PC-3 (cell line): ENCODE measurements at regions not wholly inside any gene's neighbourhood (a gene's known extent, or its start where the extent isn't known, plus 50 kb on each side); places are given as distances from the start of the nearest gene placed in this dataset.

Source experiments
- ATAC-seq: fragments of 200-7000 bp; cut with Tn5 transposase; 2 replicates; pipeline ENCODE4 v1.9.1; 2020; ENCODE audit warnings: mild to moderate bottlenecking, moderate library complexity
- BruUV-seq: library from RNA; stranded (reverse); fragments of 400-500 nt; replicated peaks from 2 replicates; lab custom pipeline; 2021; lab: Mats Ljungman, UMichigan
- CTCF ChIA-PET: fragments of 300-600 bp; sonication (Branson Sonifier 250); formaldehyde crosslinking; loops from one replicate; lab custom pipeline; 2022; ENCODE audit warnings: antibody characterized with exemption; lab: Charles Lee
- POLR2A ChIA-PET: fragments of 300-600 bp; sonication (Branson Sonifier 250); formaldehyde crosslinking; loops from one replicate; lab custom pipeline; 2022; ENCODE audit warnings: antibody characterized with exemption; ENCODE audit not compliant: unreplicated experiment; lab: Charles Lee
- DNase-seq: peaks from one replicate; pipeline ENCODE4 v3.0.0-alpha.2; 2015
- H2AFZ ChIP-seq: fragments of 300-600 bp; sonication (generic); 2 replicates; pipeline ENCODE4 v1.6.0; 2016; ENCODE audit warnings: antibody characterized with exemption, low read length
- H3F3A ChIP-seq: fragments of 300-600 bp; sonication (generic); one replicate; pipeline ENCODE4 v1.6.0; 2017; ENCODE audit warnings: antibody characterized with exemption, low read length, control low read depth, mild to moderate bottlenecking; ENCODE audit not compliant: unreplicated experiment
- H3K27ac ChIP-seq: fragments of 300-600 bp; sonication (generic); 2 replicates; pipeline ENCODE4 v1.5.1; 2016; ENCODE audit warnings: mild to moderate bottlenecking, low read length
- H3K27me3 ChIP-seq: fragments of 300-600 bp; sonication (generic); 2 replicates; pipeline ENCODE4 v1.6.1; 2016; ENCODE audit warnings: low read length, mixed read lengths
- H3K36me3 ChIP-seq: fragments of 300-600 bp; sonication (generic); 2 replicates; pipeline ENCODE4 v1.6.1; 2016; ENCODE audit warnings: low read depth, mixed run types, low read length, mixed read lengths
- H3K4me1 ChIP-seq: fragments of 300-600 bp; sonication (generic); 2 replicates; pipeline ENCODE4 v1.5.1; 2016; ENCODE audit warnings: low read length; ENCODE audit not compliant: insufficient read depth
- H3K4me2 ChIP-seq: fragments of 300-600 bp; sonication (generic); 2 replicates; pipeline ENCODE4 v1.6.0; 2016; ENCODE audit warnings: low read length
- H3K4me3 ChIP-seq: fragments of 300-600 bp; sonication (generic); 2 replicates; pipeline ENCODE4 v1.5.1; 2016; ENCODE audit warnings: mild to moderate bottlenecking, low read length, mixed read lengths
- H3K79me2 ChIP-seq: fragments of 300-600 bp; sonication (generic); 2 replicates; pipeline ENCODE4 v1.6.1; 2017; ENCODE audit warnings: low read length, mixed read lengths
- H3K9ac ChIP-seq: fragments of 300-600 bp; sonication (generic); 2 replicates; pipeline ENCODE4 v1.6.0; 2016; ENCODE audit warnings: mild to moderate bottlenecking, low read length
- H3K9me2 ChIP-seq: fragments of 300-600 bp; sonication (generic); replicated peaks from 2 replicates; pipeline ENCODE4 v1.6.1; 2016; ENCODE audit warnings: mixed run types, low read length, mixed read lengths
- H3K9me3 ChIP-seq: fragments of 300-600 bp; sonication (generic); 2 replicates; pipeline ENCODE4 v1.6.1; 2016; ENCODE audit warnings: low read length, mixed read lengths
- H4K20me1 ChIP-seq: fragments of 300-600 bp; sonication (generic); 2 replicates; pipeline ENCODE4 v1.6.1; 2016; ENCODE audit warnings: low read length, mixed read lengths
- EZH2 ChIP-seq: fragments of 300-600 bp; sonication (generic); IDR thresholded peaks from one replicate; pipeline ENCODE4 v1.6.1; 2017; ENCODE audit warnings: antibody characterized with exemption, mild to moderate bottlenecking, low read length; ENCODE audit not compliant: unreplicated experiment
- EZH2phosphoT487 ChIP-seq: fragments of 300-600 bp; sonication (generic); IDR thresholded peaks from 2 replicates; pipeline ENCODE4 v1.6.1; 2018; ENCODE audit warnings: mild to moderate bottlenecking, antibody characterized with exemption, low read length, borderline replicate concordance
- intact Hi-C: fragments of 100-400 bp; cut with micrococcal nuclease; formaldehyde crosslinking; loops from 2 replicates; pipeline ENCODE4 v1.9.0; 2023
- TF ChIP-seq, protein P1 (sequence below): fragments of 300-600 bp; sonication (generic); conservative IDR thresholded peaks from 2 replicates; pipeline ENCODE4 v1.5.1; 2017; ENCODE audit warnings: antibody characterized with exemption, low read depth, mild to moderate bottlenecking, low read length

DNA sequence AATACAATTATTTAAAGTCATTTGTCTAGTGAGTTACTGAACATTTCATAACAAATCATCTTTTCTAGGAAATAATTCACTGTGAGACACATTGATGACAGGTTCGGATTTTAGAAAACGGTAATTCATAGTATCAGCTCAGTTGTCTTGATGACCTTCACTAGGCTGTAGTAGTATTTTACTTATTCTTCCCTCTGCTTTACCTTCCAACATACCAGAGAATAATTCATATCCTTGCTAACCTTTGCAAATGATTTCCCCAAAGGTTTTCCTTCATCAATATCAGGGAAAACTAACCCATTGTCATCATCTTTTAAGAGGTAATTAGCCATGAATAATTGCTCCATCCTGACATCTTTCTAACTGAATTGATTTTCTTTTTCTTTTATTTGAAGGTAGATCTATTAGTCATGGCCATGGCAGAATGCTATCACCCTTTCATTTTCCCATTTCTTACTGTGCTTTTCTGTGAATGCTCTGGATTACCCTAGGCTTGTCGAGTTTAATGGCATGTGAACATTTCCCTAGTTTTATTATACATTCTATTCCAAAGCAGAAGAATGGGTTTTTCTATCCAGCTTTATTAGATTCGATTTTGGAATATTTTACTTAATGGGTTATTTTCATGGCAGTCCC lies 299.2 kb downstream of the OLFM4 start:
- Histone ChIP-seq H3K4me2 (no peak overlapping the region), H3K27me3 (no peaks in the 10 kb centered on the region), H3K4me3 (no peak overlapping the region), H3K27ac (no peak overlapping the region), H3K79me2 (no peaks in the 10 kb centered on the region), H3K9ac (no peak overlapping the region), H3K9me2 (no peaks in the 10 kb centered on the region), H2AFZ (no peak overlapping the region), H3F3A (no peaks in the 10 kb centered on the region), H3K36me3 (no peaks in the 10 kb centered on the region), H3K9me3 (no peaks in the 10 kb centered on the region), H3K4me1 (no peaks in the 10 kb centered on the region), H4K20me1 (no peaks in the 10 kb centered on the region)
- no TSS peak for BruUV-seq
- intact Hi-C loops, result no loop called here
- DNase-seq (no peak), ATAC-seq (no peak)
- POLR2A ChIA-PET, result no interaction called here
- CTCF ChIA-PET, result no interaction called here
- no peak for TF ChIP-seq EZH2phosphoT487
- no peak for TF ChIP-seq EZH2
- TF ChIP-seq, protein P1, sequence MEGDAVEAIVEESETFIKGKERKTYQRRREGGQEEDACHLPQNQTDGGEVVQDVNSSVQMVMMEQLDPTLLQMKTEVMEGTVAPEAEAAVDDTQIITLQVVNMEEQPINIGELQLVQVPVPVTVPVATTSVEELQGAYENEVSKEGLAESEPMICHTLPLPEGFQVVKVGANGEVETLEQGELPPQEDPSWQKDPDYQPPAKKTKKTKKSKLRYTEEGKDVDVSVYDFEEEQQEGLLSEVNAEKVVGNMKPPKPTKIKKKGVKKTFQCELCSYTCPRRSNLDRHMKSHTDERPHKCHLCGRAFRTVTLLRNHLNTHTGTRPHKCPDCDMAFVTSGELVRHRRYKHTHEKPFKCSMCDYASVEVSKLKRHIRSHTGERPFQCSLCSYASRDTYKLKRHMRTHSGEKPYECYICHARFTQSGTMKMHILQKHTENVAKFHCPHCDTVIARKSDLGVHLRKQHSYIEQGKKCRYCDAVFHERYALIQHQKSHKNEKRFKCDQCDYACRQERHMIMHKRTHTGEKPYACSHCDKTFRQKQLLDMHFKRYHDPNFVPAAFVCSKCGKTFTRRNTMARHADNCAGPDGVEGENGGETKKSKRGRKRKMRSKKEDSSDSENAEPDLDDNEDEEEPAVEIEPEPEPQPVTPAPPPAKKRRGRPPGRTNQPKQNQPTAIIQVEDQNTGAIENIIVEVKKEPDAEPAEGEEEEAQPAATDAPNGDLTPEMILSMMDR, result no peak

DNA sequence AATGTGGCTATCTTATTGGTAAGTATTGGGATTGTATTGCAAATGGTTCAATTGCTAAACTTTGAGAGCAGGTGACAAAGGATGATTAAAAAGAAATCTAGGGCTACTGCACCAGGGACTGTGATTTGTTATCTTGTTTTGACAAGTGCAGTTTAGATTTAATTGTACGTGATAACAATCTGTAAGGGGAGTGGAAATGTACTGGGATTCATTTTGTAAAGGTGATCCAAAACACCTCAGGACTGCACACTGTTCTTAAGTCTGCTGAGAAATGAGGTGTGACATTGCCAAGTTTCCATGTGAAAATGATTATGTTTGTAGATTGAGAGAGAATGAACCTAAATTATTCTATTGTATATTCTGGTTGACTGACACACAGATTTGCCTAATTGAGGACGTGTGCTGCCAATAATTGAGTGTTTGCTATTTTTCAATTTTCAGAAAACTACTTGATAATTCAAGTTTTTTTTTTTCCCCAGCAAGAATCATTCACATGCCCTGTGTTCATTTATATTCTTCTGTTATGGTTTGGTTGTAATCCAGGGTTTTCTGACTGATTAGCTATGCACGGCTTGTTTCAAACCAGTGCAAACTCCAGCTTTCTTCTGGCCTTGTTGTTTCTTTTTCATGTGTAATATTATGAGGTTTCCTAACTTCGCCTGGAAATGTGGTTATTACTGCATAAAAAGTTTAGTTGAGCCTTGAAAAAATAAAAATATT lies 308.0 kb downstream of the OLFM4 start:
- no peak overlapping the region for H3K4me2 ChIP-seq
- H3K9me3 ChIP-seq, result no peaks in the 10 kb centered on the region
- BruUV-seq, result no TSS peak
- H4K20me1 ChIP-seq, result no peaks in the 10 kb centered on the region
- TF ChIP-seq EZH2 (no peak), EZH2phosphoT487 (no peak)
- TF ChIP-seq, protein P1, result no peak
- H3K36me3 ChIP-seq, result no peaks in the 10 kb centered on the region
- CTCF ChIA-PET, result no interaction called here
- no peaks in the 10 kb centered on the region for H3K79me2 ChIP-seq
- ATAC-seq (no peak), DNase-seq (no peak)
- no peak overlapping the region for H3K4me3 ChIP-seq
- H2AFZ ChIP-seq, result no peak overlapping the region
- no peak overlapping the region for H3K27ac ChIP-seq
- intact Hi-C loops, result no loop called here
- POLR2A ChIA-PET, result no interaction called here
- no peak overlapping the region for H3K9ac ChIP-seq
- H3K4me1 ChIP-seq, result no peaks in the 10 kb centered on the region
- no peaks in the 10 kb centered on the region for H3K27me3 ChIP-seq
- no peaks in the 10 kb centered on the region for H3F3A ChIP-seq
- no peaks in the 10 kb centered on the region for H3K9me2 ChIP-seq

DNA sequence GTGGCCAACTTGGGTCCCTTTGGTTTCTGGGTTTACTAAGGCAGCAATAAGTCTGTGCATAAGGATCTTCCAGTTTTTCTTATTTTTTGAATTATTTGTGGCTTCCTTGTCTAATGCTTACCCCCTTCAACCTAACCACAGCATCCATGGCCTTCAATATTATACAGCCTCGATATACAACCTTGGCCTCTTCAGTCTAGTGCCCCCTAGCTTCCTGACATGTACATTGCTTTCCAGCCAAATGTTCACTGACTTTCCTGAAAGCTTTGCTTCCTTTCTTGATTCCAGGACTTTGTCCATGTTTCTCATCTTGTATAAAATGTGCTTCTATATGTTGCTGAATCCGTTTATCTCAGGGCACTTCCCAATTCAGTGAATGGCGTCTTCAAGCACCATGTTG lies 310.1 kb downstream of the OLFM4 start:
- Histone ChIP-seq H3F3A (no peaks in the 10 kb centered on the region), H3K27ac (no peak overlapping the region), H3K27me3 (no peaks in the 10 kb centered on the region), H3K4me3 (no peak overlapping the region), H3K79me2 (no peaks in the 10 kb centered on the region), H4K20me1 (no peaks in the 10 kb centered on the region), H3K9me3 (no peaks in the 10 kb centered on the region), H3K4me2 (no peak overlapping the region), H3K36me3 (no peaks in the 10 kb centered on the region), H3K9me2 (no peaks in the 10 kb centered on the region), H3K4me1 (no peaks in the 10 kb centered on the region), H2AFZ (no peak overlapping the region), H3K9ac (no peak overlapping the region)
- ATAC-seq (no peak), DNase-seq (no peak)
- TF ChIP-seq, protein P1, result no peak
- TF ChIP-seq EZH2phosphoT487, result no peak
- TF ChIP-seq EZH2, result no peak
- CTCF ChIA-PET, result no interaction called here
- POLR2A ChIA-PET, result no interaction called here
- intact Hi-C loops, result no loop called here
- BruUV-seq, result no TSS peak
